ENCODE measurements at regions not wholly inside any gene's neighbourhood (a gene's known extent, or its start where the extent isn't known, plus 50 kb on each side); places are given as distances from the start of the nearest gene placed in this dataset.

DNA sequence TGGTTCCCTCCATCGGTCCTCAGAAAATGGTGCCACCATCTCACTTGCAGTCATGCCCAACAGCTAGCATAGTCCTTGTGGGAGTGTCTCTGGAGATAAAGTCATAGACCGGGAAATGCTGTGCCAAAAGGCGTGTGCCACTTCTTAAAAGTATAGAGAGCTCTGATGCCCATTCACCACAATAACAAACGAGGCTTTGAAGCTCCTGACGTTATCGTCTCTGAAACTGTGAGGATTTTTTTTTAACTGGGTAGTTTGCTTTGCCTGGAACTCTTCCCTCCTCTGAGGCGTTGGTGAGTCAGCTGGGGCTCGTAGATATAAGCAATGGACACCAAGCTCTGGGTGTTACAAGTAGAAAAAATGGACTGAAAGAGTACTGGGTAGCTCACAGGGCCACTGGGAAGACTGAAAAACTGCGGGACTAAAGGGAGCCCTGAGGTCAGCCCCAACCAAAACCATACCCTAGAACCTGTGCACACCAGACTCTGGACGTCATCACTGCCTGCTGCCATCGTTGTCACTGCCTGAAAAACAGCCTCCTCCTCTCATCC lies 89.4 kb upstream of the TRIM2 start:
- peaks cover 4% of the 10 kb centered on the region for H3K4me1 Mint-ChIP-seq
- no peaks in the 10 kb centered on the region for H3K27me3 Mint-ChIP-seq (ENCODE audit: low read depth, poor library complexity)
- TF ChIP-seq, protein P1, sequence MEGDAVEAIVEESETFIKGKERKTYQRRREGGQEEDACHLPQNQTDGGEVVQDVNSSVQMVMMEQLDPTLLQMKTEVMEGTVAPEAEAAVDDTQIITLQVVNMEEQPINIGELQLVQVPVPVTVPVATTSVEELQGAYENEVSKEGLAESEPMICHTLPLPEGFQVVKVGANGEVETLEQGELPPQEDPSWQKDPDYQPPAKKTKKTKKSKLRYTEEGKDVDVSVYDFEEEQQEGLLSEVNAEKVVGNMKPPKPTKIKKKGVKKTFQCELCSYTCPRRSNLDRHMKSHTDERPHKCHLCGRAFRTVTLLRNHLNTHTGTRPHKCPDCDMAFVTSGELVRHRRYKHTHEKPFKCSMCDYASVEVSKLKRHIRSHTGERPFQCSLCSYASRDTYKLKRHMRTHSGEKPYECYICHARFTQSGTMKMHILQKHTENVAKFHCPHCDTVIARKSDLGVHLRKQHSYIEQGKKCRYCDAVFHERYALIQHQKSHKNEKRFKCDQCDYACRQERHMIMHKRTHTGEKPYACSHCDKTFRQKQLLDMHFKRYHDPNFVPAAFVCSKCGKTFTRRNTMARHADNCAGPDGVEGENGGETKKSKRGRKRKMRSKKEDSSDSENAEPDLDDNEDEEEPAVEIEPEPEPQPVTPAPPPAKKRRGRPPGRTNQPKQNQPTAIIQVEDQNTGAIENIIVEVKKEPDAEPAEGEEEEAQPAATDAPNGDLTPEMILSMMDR (IDR thresholded peaks at IDR 0.05), result no peak
- H3K9me3 Mint-ChIP-seq, result no peaks in the 10 kb centered on the region
- no peak for DNase-seq
- H3K4me3 Mint-ChIP-seq, result no peak overlapping the region
- no peaks in the 10 kb centered on the region for H3K36me3 Mint-ChIP-seq (ENCODE audit: low read depth)
- H3K27ac Mint-ChIP-seq, result no peak overlapping the region

DNA sequence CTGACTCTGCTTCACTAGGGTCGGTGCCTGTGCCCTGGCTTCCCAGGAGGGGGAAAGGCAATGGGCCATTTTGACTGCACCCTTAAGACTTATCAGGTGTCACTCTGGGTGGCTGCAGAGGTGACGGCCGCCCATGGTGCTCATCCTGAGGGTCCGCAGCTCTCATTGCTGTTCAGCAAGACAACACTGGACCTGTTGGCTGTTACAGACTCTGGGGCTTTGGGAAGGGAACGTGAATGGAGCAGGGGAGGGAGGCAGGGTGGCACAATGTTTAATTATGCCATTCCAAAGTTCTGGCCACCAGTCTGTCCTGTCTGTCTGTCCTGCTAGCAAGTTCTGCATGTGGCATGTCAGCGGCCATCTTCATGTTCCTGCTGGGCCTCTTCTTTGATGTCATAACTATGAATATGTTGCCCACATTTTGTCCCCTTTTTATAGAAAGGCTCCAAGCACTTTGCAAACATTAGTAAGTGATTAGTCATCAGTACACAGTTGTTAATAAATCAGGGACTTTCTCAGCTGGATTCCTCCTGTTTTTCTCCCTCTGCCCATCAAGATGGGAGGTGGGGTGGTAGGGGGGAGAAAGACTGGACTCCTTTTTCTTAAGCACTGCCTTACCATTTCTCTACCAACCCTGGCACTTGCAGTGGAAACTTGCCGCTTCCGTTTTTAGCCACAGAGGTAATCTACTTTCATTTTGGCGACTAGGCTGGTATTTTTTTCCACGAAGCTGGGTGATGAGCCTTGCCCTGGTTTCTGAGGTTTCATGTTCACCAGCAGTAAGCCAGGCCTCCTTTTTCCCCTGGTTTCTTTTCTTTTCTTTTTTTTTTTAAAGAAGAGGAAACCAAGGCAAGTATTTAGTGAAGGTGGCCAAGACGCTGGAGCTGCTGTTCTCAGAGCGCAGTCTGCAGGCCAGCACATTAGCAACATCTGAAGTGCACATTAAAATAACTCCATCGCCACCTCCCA lies 88.6 kb upstream of the TRIM2 start:
- Mint-ChIP-seq H3K4me3 (no peak overlapping the region), H3K27ac (no peak overlapping the region), H3K9me3 (no peaks in the 10 kb centered on the region), H3K27me3 (ENCODE audit: low read depth, poor library complexity) (no peaks in the 10 kb centered on the region), H3K4me1 (peaks cover under 1% of the 10 kb centered on the region), H3K36me3 (ENCODE audit: low read depth) (no peaks in the 10 kb centered on the region)
- TF ChIP-seq, protein P1 (IDR thresholded peaks at IDR 0.05), result no peak
- no peak for DNase-seq

DNA sequence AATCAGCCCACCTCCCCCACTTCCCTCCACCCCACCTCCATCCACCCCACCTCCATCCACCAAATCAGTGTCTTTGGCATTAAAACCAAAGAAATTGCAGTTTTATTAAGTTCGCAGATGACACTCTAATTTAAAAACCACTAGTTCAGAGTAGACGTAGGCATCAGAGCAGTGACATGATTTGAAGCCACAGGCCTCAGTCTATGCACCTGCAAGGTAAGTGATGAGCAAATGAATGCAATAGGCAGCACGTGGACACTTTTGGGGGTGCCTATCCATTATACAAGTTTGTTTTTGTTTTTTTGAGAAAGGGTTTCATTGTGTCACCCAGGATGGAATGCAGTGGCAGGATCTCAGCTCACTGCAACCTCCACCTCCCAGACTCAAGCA lies 88.0 kb upstream of the TRIM2 start:
- Mint-ChIP-seq H3K9me3 (no peaks in the 10 kb centered on the region), H3K27ac (no peak overlapping the region), H3K4me1 (no peaks in the 10 kb centered on the region), H3K4me3 (no peak overlapping the region), H3K27me3 (ENCODE audit: low read depth, poor library complexity) (no peaks in the 10 kb centered on the region), H3K36me3 (ENCODE audit: low read depth) (no peaks in the 10 kb centered on the region)
- no peak for DNase-seq
- TF ChIP-seq, protein P1 (IDR thresholded peaks at IDR 0.05), result no peak

DNA sequence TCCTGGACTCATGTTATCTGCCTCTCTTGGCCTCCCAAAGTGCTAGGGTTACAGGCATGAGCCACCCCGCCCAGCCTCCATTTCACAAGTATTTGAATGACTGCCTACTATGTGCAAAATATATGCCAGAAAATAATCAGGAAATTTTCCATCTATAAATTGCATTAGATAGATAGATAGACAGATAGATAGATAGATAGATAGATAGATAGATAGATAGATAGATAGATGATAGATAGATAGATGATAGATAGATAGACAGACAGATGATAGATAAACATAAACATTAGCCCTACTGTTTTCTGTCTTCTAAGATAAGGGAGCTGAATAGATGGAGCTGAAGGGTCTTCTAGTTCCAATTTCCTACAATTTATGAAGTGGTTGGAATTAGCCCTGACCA lies 87.4 kb upstream of the TRIM2 start:
- Mint-ChIP-seq H3K4me1 (no peaks in the 10 kb centered on the region), H3K36me3 (ENCODE audit: low read depth) (no peaks in the 10 kb centered on the region), H3K4me3 (no peak overlapping the region), H3K27me3 (ENCODE audit: low read depth, poor library complexity) (no peaks in the 10 kb centered on the region), H3K9me3 (no peaks in the 10 kb centered on the region), H3K27ac (no peak overlapping the region)
- no peak for DNase-seq
- TF ChIP-seq, protein P1 (IDR thresholded peaks at IDR 0.05), result no peak

DNA sequence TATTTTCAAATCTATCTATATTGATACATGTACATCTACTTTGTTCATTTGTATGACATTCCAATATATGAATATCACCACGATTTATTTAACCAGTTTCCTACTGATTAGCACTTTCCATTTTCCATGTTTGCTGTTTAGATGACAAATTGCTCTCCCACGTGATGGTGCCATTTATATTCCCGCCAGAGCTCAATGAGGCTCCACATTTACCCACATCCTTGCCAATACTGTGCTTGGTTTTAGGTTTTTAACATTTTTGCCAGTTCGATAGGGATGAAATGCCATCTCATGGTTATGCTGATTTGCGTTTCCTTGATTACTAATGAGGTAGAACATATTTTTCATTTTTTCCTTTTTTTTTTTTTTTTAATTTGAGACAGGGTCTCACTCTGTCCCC lies 86.7 kb upstream of the TRIM2 start:
- TF ChIP-seq, protein P1 (IDR thresholded peaks at IDR 0.05), result no peak
- DNase-seq, result no peak
- H3K36me3 Mint-ChIP-seq (ENCODE audit: low read depth), result no peaks in the 10 kb centered on the region
- H3K9me3 Mint-ChIP-seq, result no peaks in the 10 kb centered on the region
- no peaks in the 10 kb centered on the region for H3K4me1 Mint-ChIP-seq
- no peak overlapping the region for H3K4me3 Mint-ChIP-seq
- H3K27me3 Mint-ChIP-seq (ENCODE audit: low read depth, poor library complexity), result peaks cover under 1% of the 10 kb centered on the region
- no peak overlapping the region for H3K27ac Mint-ChIP-seq

All from nephron progenitor cell (in vitro differentiated cells).